Brain microvascular endothelial cell (primary cell): ENCODE measurements at regions not wholly inside any gene's neighbourhood (a gene's known extent, or its start where the extent isn't known, plus 50 kb on each side); places are given as distances from the start of the nearest gene placed in this dataset.

Experiments used
- DNase-seq: peaks from one replicate; pipeline ENCODE4 v3.0.0-alpha.2; 2020
- H3K27ac ChIP-seq: fragments of 250-450 bp; sonication (Bioruptor Pico); 2 replicates; pipeline ENCODE4 v1.5.1; 2020; ENCODE audit warnings: mild to moderate bottlenecking, moderate library complexity
- H3K27me3 ChIP-seq: fragments of 250-450 bp; sonication (Bioruptor Pico); replicated peaks from 2 replicates; pipeline ENCODE4 v1.5.1; 2020; ENCODE audit warnings: mild to moderate bottlenecking
- H3K36me3 ChIP-seq: fragments of 250-450 bp; sonication (Bioruptor Pico); replicated peaks from 2 replicates; pipeline ENCODE4 v1.5.1; 2020; ENCODE audit warnings: mild to moderate bottlenecking
- H3K4me3 ChIP-seq: 2 replicates; pipeline ENCODE4 v1.5.1; 2011; ENCODE audit warnings: low read depth, mild to moderate bottlenecking, control low read depth, low read length, moderate library complexity
- in situ Hi-C: cut with HindIII; loops from 2 replicates; pipeline ENCODE4 v1.10.0; 2017; ENCODE audit warnings: low sequenced_read_pairs, low pct_ligation_motif_present
- TF ChIP-seq, protein P1 (sequence below): IDR thresholded peaks from 2 replicates; pipeline ENCODE4 v1.5.1; 2011; ENCODE audit warnings: low read depth, mild to moderate bottlenecking, moderate library complexity, low read length, control low read depth, inconsistent platforms; ENCODE audit errors: missing control alignments

DNA sequence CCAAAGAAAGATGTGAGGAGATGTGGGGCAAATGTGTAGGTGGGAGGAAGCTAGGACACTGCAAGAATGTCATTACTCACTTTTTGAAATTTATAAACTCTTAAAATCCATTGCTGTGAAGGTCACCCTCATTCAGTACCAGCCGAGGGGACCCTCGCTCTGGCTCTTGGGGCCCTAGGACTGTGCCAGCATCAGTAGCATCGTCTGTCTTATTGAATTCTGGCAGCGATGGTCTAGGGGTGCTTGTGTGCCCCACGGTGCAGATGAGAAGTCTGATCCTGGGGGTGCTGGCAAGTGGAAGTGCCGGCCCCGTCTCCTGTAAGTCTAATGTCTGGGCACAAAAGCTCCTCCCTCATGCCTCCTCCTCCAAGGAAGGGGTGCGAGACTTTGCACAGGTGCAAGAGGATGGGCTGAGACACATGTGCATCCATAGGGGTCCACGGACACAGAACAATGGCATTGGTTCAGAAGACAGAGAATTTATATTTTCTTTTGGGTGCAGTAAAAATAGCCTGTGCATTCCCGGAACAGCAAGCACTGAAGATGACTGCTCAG lies 266.7 kb upstream of the HDAC4 start:
- no peak overlapping the region for H3K4me3 ChIP-seq
- H3K27me3 ChIP-seq = no peaks in the 10 kb centered on the region
- H3K27ac ChIP-seq = no peak overlapping the region
- no peak for DNase-seq
- H3K36me3 ChIP-seq = no peaks in the 10 kb centered on the region
- in situ Hi-C loops = no loop called here
- TF ChIP-seq, protein P1, sequence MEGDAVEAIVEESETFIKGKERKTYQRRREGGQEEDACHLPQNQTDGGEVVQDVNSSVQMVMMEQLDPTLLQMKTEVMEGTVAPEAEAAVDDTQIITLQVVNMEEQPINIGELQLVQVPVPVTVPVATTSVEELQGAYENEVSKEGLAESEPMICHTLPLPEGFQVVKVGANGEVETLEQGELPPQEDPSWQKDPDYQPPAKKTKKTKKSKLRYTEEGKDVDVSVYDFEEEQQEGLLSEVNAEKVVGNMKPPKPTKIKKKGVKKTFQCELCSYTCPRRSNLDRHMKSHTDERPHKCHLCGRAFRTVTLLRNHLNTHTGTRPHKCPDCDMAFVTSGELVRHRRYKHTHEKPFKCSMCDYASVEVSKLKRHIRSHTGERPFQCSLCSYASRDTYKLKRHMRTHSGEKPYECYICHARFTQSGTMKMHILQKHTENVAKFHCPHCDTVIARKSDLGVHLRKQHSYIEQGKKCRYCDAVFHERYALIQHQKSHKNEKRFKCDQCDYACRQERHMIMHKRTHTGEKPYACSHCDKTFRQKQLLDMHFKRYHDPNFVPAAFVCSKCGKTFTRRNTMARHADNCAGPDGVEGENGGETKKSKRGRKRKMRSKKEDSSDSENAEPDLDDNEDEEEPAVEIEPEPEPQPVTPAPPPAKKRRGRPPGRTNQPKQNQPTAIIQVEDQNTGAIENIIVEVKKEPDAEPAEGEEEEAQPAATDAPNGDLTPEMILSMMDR = no peak

DNA sequence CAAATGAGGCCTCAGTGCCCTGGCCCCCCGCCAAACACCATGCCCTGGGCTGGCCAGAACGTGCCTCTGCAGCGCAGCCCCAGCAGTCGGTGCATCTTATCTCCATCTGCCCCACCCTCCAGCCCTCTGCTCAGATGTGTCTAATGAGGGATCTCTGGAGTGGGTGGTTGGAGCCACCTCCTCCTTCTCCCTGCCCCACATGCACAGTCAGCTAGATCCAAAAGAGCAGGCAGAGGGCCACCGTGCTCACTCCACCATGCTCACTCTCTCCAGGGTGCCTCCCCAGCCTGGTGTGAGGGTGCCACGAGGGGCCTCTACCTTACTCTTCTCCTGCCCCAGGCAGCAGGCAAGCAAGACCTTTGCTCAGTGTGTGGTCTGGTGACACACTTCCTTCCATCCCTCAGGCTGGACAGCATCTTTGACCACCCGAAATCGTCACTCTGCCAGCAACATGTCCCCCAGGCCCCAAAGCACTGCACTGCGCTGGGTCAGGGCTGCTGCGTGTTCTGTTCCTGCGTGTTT lies 266.1 kb upstream of the HDAC4 start:
- TF ChIP-seq, protein P1 = no peak
- in situ Hi-C loops = no loop called here
- no peak for DNase-seq
- no peaks in the 10 kb centered on the region for H3K36me3 ChIP-seq
- no peaks in the 10 kb centered on the region for H3K27me3 ChIP-seq
- no peak overlapping the region for H3K4me3 ChIP-seq
- H3K27ac ChIP-seq = no peak overlapping the region

DNA sequence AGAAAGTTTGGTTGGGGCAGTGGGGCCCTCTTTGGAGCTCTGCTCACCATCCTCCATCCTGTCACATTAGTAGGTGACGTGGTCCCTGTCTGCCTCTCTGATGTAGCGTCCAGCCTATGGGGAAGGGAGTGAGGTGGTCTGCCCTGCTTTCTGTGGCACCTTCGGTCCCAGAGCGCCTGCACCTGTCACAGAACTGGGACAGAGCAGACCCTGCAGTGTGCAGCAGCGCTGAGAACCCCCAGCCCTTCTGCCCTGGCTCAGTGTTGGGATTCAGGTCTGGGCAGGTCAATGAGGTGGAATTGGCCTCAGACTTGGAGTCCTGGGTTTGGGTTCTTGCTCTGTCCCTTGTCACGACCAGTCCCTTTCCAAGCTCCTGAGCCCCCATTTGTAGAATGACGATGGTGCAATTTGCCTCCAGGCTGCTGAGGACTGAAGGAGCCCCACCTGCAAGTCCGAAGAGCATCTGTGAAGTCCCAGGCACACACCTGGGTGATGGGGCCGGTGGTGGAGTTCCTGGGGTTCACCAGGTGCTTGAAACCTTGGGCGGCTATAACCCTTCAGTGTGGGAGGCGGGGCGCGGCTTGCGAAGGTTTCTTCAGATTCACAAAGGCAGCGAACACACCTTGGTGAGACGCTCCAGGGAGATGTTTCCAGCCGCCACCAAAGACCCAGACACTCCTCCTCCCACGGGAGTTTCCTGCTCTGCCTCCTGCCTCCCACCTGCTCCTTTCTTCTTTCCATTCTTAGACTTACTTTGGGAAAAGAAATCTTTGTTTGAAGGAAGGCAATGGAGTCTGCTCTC lies 265.4 kb upstream of the HDAC4 start:
- TF ChIP-seq, protein P1 = no peak
- DNase-seq = no peak
- no peak overlapping the region for H3K4me3 ChIP-seq
- no peak overlapping the region for H3K27ac ChIP-seq
- in situ Hi-C loops = no loop called here
- no peaks in the 10 kb centered on the region for H3K27me3 ChIP-seq
- H3K36me3 ChIP-seq = no peaks in the 10 kb centered on the region

DNA sequence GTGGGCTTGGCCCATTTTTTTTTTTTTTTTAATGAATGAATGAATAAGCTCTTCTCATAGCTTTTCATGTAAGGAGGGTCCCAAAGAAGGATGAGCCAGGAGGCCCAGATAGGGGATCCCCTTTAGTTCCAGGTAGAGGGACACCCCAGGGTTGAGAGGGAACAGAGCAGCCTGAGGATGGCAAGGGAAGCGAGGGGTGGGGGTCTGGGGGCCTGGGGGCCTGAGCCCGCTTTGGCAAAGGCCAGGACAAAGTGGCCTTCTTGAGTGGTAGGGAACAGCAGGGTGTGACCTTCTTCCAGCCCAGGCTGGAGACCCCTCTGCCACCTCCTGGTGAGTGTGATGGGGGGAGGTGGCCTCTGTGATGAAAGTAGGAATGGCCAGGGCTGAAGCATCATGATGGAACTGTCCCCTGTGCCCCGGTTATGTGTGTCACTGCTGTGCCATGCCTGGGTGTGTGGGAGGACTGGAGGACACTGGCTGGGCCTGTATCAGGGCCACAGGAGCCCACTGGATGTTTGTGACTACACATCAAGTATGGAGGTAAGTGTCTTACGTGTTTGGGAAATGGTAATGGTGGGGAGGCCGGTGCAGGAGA lies 263.5 kb upstream of the HDAC4 start:
- H3K27ac ChIP-seq = no peak overlapping the region
- in situ Hi-C loops = no loop called here
- no peaks in the 10 kb centered on the region for H3K27me3 ChIP-seq
- no peak for DNase-seq
- H3K36me3 ChIP-seq = no peaks in the 10 kb centered on the region
- TF ChIP-seq, protein P1 = no peak
- H3K4me3 ChIP-seq = no peak overlapping the region

DNA sequence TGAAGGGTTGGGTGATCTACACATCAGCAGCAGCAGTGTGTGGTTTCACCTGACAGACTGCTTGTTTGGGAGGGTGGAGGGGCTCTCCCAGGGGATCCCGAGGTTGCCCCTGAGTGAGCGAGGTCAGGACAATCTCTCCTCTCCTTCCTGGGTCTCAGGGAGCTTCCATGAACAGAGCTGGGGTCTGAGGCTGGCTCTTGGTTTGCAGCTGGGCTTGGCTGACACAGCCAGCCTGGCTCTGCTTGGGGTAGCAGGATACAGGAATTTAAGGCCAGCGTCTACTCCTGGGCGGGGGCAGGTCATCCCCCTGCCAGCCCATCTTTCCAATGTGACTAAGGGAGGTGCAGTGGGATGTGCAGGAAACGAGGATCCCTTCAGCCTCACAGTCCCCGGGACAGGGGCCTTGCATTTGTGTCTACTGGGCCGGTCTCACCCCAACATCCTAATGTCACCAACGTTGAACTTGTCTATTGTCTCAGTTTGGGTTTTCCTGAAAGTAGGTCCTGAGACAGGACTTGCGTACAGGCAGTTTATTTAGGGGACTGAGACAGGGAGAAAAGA lies 262.6 kb upstream of the HDAC4 start:
- no peak overlapping the region for H3K27ac ChIP-seq
- in situ Hi-C loops = no loop called here
- H3K27me3 ChIP-seq = no peaks in the 10 kb centered on the region
- H3K36me3 ChIP-seq = no peaks in the 10 kb centered on the region
- no peak for DNase-seq
- TF ChIP-seq, protein P1 = no peak
- H3K4me3 ChIP-seq = no peak overlapping the region
